IPS-20b (cell line): ENCODE measurements at regions not wholly inside any gene's neighbourhood (a gene's known extent, or its start where the extent isn't known, plus 50 kb on each side); places are given as distances from the start of the nearest gene placed in this dataset.

Source experiments
- H3K27ac ChIP-seq: one replicate; pipeline ENCODE4 v1.5.1; 2013; ENCODE audit warnings: low read length
- H3K27me3 ChIP-seq: 2 replicates; pipeline ENCODE4 v1.6.1; 2013; ENCODE audit warnings: mild to moderate bottlenecking, low read length, inconsistent platforms; ENCODE audit not compliant: insufficient read depth
- H3K36me3 ChIP-seq: 2 replicates; pipeline ENCODE4 v1.6.1; 2013; ENCODE audit warnings: low read depth, mild to moderate bottlenecking, inconsistent platforms, low read length, moderate library complexity; ENCODE audit not compliant: insufficient read depth
- H3K4me1 ChIP-seq: 2 replicates; pipeline ENCODE4 v1.6.1; 2013; ENCODE audit warnings: mild to moderate bottlenecking, control low read depth, inconsistent platforms, low read length, moderate library complexity; ENCODE audit not compliant: insufficient read depth
- H3K4me3 ChIP-seq: 2 replicates; pipeline ENCODE4 v1.5.1; 2013; ENCODE audit warnings: mild to moderate bottlenecking, low read length, inconsistent platforms
- H3K9ac ChIP-seq: 2 replicates; pipeline ENCODE4 v1.6.1; 2013; ENCODE audit warnings: low read depth, mild to moderate bottlenecking, inconsistent platforms, low read length, moderate library complexity
- H3K9me3 ChIP-seq: 2 replicates; pipeline ENCODE4 v1.6.1; 2013; ENCODE audit warnings: mild to moderate bottlenecking, low read depth, low read length, inconsistent platforms; ENCODE audit not compliant: insufficient read depth

GRCh38 chr21:27291006-27291405 lies 324.1 kb upstream of the ADAMTS5 start:
- no peak overlapping the region for H3K27ac ChIP-seq
- H3K9ac ChIP-seq = no peak overlapping the region
- H3K9me3 ChIP-seq = no peaks in the 10 kb centered on the region
- H3K36me3 ChIP-seq = no peaks in the 10 kb centered on the region
- no peak overlapping the region for H3K4me3 ChIP-seq
- H3K4me1 ChIP-seq = no peaks in the 10 kb centered on the region
- no peaks in the 10 kb centered on the region for H3K27me3 ChIP-seq

GRCh38 chr21:27290028-27290427 lies 323.1 kb upstream of the ADAMTS5 start:
- H3K36me3 ChIP-seq = no peaks in the 10 kb centered on the region
- no peak overlapping the region for H3K9ac ChIP-seq
- H3K4me3 ChIP-seq = no peak overlapping the region
- no peak overlapping the region for H3K27ac ChIP-seq
- no peaks in the 10 kb centered on the region for H3K9me3 ChIP-seq
- no peaks in the 10 kb centered on the region for H3K4me1 ChIP-seq
- no peaks in the 10 kb centered on the region for H3K27me3 ChIP-seq

GRCh38 chr21:27286760-27287159 lies 319.9 kb upstream of the ADAMTS5 start:
- H3K9me3 ChIP-seq = no peaks in the 10 kb centered on the region
- H3K36me3 ChIP-seq = no peaks in the 10 kb centered on the region
- no peak overlapping the region for H3K4me3 ChIP-seq
- H3K27me3 ChIP-seq = no peaks in the 10 kb centered on the region
- no peak overlapping the region for H3K9ac ChIP-seq
- H3K4me1 ChIP-seq = no peaks in the 10 kb centered on the region
- no peak overlapping the region for H3K27ac ChIP-seq

- H3K4me3 ChIP-seq = no peak overlapping the region
- no peaks in the 10 kb centered on the region for H3K36me3 ChIP-seq
- peaks cover 4% of the 10 kb centered on the region; the same call in 1 of the 2 replicates for H3K4me1 ChIP-seq
- H3K27me3 ChIP-seq = no peaks in the 10 kb centered on the region
- no peak overlapping the region for H3K9ac ChIP-seq
- no peak overlapping the region for H3K27ac ChIP-seq
- no peaks in the 10 kb centered on the region for H3K9me3 ChIP-seq
Observed at GRCh38 chr21:27277110-27277509, 310.2 kb upstream of the ADAMTS5 start.

- Histone ChIP-seq H3K9ac (no peak overlapping the region), H3K9me3 (no peaks in the 10 kb centered on the region), H3K4me1 (peaks cover 4% of the 10 kb centered on the region; the same call in 1 of the 2 replicates), H3K27ac (no peak overlapping the region), H3K27me3 (no peaks in the 10 kb centered on the region), H3K4me3 (no peak overlapping the region), H3K36me3 (no peaks in the 10 kb centered on the region)
Observed at GRCh38 chr21:27275294-27275927, 308.5 kb upstream of the ADAMTS5 start.

GRCh38 chr21:27269644-27270043 lies 302.8 kb upstream of the ADAMTS5 start:
- no peak overlapping the region for H3K4me3 ChIP-seq
- no peak overlapping the region for H3K9ac ChIP-seq
- peaks cover 5% of the 10 kb centered on the region; the same call in 1 of the 2 replicates for H3K4me1 ChIP-seq
- H3K27ac ChIP-seq = no peak overlapping the region
- no peaks in the 10 kb centered on the region for H3K27me3 ChIP-seq
- no peaks in the 10 kb centered on the region for H3K36me3 ChIP-seq
- no peaks in the 10 kb centered on the region for H3K9me3 ChIP-seq

GRCh38 chr21:27268290-27268689 lies 301.4 kb upstream of the ADAMTS5 start:
- Histone ChIP-seq H3K9ac (no peak overlapping the region), H3K36me3 (no peaks in the 10 kb centered on the region), H3K27me3 (no peaks in the 10 kb centered on the region), H3K27ac (no peak overlapping the region), H3K9me3 (no peaks in the 10 kb centered on the region), H3K4me1 (0 out of 2 replicates have a peak, but pooled peaks cover 2% of the 10 kb centered on the region), H3K4me3 (no peak overlapping the region)

GRCh38 chr21:27265949-27266348 lies 299.1 kb upstream of the ADAMTS5 start:
- 0 out of 2 replicates have a peak, but pooled peaks cover 2% of the 10 kb centered on the region for H3K4me1 ChIP-seq
- no peak overlapping the region for H3K4me3 ChIP-seq
- no peak overlapping the region for H3K27ac ChIP-seq
- H3K9ac ChIP-seq = no peak overlapping the region
- no peaks in the 10 kb centered on the region for H3K27me3 ChIP-seq
- no peaks in the 10 kb centered on the region for H3K9me3 ChIP-seq
- H3K36me3 ChIP-seq = no peaks in the 10 kb centered on the region

GRCh38 chr21:27265492-27265891 lies 298.6 kb upstream of the ADAMTS5 start:
- no peak overlapping the region for H3K9ac ChIP-seq
- H3K27me3 ChIP-seq = no peaks in the 10 kb centered on the region
- 0 out of 2 replicates have a peak, but pooled peaks cover 2% of the 10 kb centered on the region for H3K4me1 ChIP-seq
- no peaks in the 10 kb centered on the region for H3K36me3 ChIP-seq
- H3K4me3 ChIP-seq = no peak overlapping the region
- H3K27ac ChIP-seq = no peak overlapping the region
- no peaks in the 10 kb centered on the region for H3K9me3 ChIP-seq

- H3K4me1 ChIP-seq = no peaks in the 10 kb centered on the region
- no peaks in the 10 kb centered on the region for H3K36me3 ChIP-seq
- H3K27me3 ChIP-seq = no peaks in the 10 kb centered on the region
- H3K9me3 ChIP-seq = no peaks in the 10 kb centered on the region
- no peak overlapping the region for H3K9ac ChIP-seq
- no peak overlapping the region for H3K27ac ChIP-seq
- no peak overlapping the region for H3K4me3 ChIP-seq
Observed at GRCh38 chr21:27261676-27262075, 294.8 kb upstream of the ADAMTS5 start.

- Histone ChIP-seq H3K9me3 (no peaks in the 10 kb centered on the region), H3K9ac (no peak overlapping the region), H3K4me3 (no peak overlapping the region), H3K27ac (no peak overlapping the region), H3K27me3 (no peaks in the 10 kb centered on the region), H3K4me1 (no peaks in the 10 kb centered on the region), H3K36me3 (no peaks in the 10 kb centered on the region)
Observed at GRCh38 chr21:27260728-27261127, 293.8 kb upstream of the ADAMTS5 start.

GRCh38 chr21:27258742-27259448 lies 292.0 kb upstream of the ADAMTS5 start:
- Histone ChIP-seq H3K27ac (no peak overlapping the region), H3K4me1 (no peaks in the 10 kb centered on the region), H3K4me3 (no peak overlapping the region), H3K36me3 (no peaks in the 10 kb centered on the region), H3K9me3 (no peaks in the 10 kb centered on the region), H3K27me3 (no peaks in the 10 kb centered on the region), H3K9ac (no peak overlapping the region)
